ENCODE measurements at regions not wholly inside any gene's neighbourhood (a gene's known extent, or its start where the extent isn't known, plus 50 kb on each side); places are given as distances from the start of the nearest gene placed in this dataset.

GRCh38 chr9:88805217-88805943 lies 185.9 kb upstream of the S1PR3 start:
- Histone ChIP-seq H3K4me2 (ENCODE audit: low read length) (no peak overlapping the region), H2AFZ (ENCODE audit: low read depth, low read length) (no peak overlapping the region), H3K79me2 (ENCODE audit: low read length) (no peaks in the 10 kb centered on the region), H3K36me3 (replicated peaks; ENCODE audit: low read depth, low read length) (no peaks in the 10 kb centered on the region), H3K9ac (ENCODE audit: low read length) (no peak overlapping the region), H3K4me3 (ENCODE audit: low read length) (no peak overlapping the region), H4K20me1 (ENCODE audit: insufficient read depth, low read length) (no peaks in the 10 kb centered on the region), H3K27me3 (ENCODE audit: low read depth, low read length) (peaks cover 13% of the 10 kb centered on the region; the same call in 1 of the 2 replicates), H3K4me1 (ENCODE audit: low read length) (no peaks in the 10 kb centered on the region), H3K27ac (ENCODE audit: low read length) (no peak overlapping the region), H3K9me3 (ENCODE audit: insufficient read depth, low read length) (no peaks in the 10 kb centered on the region)
- TF ChIP-seq CTCF (IDR thresholded peaks at IDR 0.05; ENCODE audit: low read depth, low read length) (no peak), EZH2phosphoT487 (IDR thresholded peaks at IDR 0.05; ENCODE audit: low read depth) (no peak)

DNA sequence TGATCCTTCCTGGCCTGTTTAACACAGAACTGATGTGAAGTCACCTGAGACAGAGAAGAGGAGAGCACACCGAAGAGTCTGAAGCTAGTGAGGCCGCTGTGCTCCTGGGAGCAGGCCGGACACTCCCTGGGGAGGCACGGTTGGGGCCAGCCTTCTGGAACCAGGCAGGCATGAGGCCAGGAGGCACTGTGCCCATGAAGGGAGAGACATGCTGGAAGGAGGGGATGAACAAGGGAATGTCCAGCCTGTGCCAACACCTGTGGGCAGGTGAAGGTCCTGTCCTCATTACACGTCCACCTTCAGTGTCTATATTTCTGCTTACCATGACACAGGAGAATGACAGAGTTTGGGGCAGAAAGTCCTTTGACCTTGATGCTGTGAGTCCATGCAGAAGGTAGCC lies 183.8 kb upstream of the S1PR3 start:
- Histone ChIP-seq H3K27ac (ENCODE audit: low read length) (no peak overlapping the region), H3K4me3 (ENCODE audit: low read length) (no peak overlapping the region), H3K9ac (ENCODE audit: low read length) (no peak overlapping the region), H3K9me3 (ENCODE audit: insufficient read depth, low read length) (no peaks in the 10 kb centered on the region), H2AFZ (ENCODE audit: low read depth, low read length) (no peak overlapping the region), H3K27me3 (ENCODE audit: low read depth, low read length) (peaks cover 5% of the 10 kb centered on the region; the same call in 1 of the 2 replicates), H4K20me1 (ENCODE audit: insufficient read depth, low read length) (no peaks in the 10 kb centered on the region), H3K4me2 (ENCODE audit: low read length) (no peak overlapping the region), H3K79me2 (ENCODE audit: low read length) (no peaks in the 10 kb centered on the region), H3K36me3 (replicated peaks; ENCODE audit: low read depth, low read length) (no peaks in the 10 kb centered on the region), H3K4me1 (ENCODE audit: low read length) (no peaks in the 10 kb centered on the region)
- TF ChIP-seq EZH2phosphoT487 (IDR thresholded peaks at IDR 0.05; ENCODE audit: low read depth) (no peak), CTCF (IDR thresholded peaks at IDR 0.05; ENCODE audit: low read depth, low read length) (no peak)

- Histone ChIP-seq H3K9me3 (ENCODE audit: insufficient read depth, low read length) (no peaks in the 10 kb centered on the region), H3K27ac (ENCODE audit: low read length) (no peak overlapping the region), H3K4me2 (ENCODE audit: low read length) (no peak overlapping the region), H3K79me2 (ENCODE audit: low read length) (no peaks in the 10 kb centered on the region), H3K9ac (ENCODE audit: low read length) (no peak overlapping the region), H4K20me1 (ENCODE audit: insufficient read depth, low read length) (no peaks in the 10 kb centered on the region), H3K4me3 (ENCODE audit: low read length) (no peak overlapping the region), H3K36me3 (replicated peaks; ENCODE audit: low read depth, low read length) (no peaks in the 10 kb centered on the region), H3K27me3 (ENCODE audit: low read depth, low read length) (no peaks in the 10 kb centered on the region), H3K4me1 (ENCODE audit: low read length) (no peaks in the 10 kb centered on the region), H2AFZ (ENCODE audit: low read depth, low read length) (no peak overlapping the region)
- no peak for TF ChIP-seq CTCF (IDR thresholded peaks at IDR 0.05; ENCODE audit: low read depth, low read length)
- TF ChIP-seq EZH2phosphoT487 (IDR thresholded peaks at IDR 0.05; ENCODE audit: low read depth) = no peak
Observed at GRCh38 chr9:88808019-88808656, 183.1 kb upstream of the S1PR3 start.

GRCh38 chr9:88808761-88809354 lies 182.4 kb upstream of the S1PR3 start:
- Histone ChIP-seq H2AFZ (ENCODE audit: low read depth, low read length) (no peak overlapping the region), H3K9me3 (ENCODE audit: insufficient read depth, low read length) (no peaks in the 10 kb centered on the region), H3K27me3 (ENCODE audit: low read depth, low read length) (no peaks in the 10 kb centered on the region), H3K36me3 (replicated peaks; ENCODE audit: low read depth, low read length) (no peaks in the 10 kb centered on the region), H3K27ac (ENCODE audit: low read length) (no peak overlapping the region), H3K4me1 (ENCODE audit: low read length) (no peaks in the 10 kb centered on the region), H3K79me2 (ENCODE audit: low read length) (no peaks in the 10 kb centered on the region), H4K20me1 (ENCODE audit: insufficient read depth, low read length) (no peaks in the 10 kb centered on the region), H3K4me3 (ENCODE audit: low read length) (no peak overlapping the region), H3K4me2 (ENCODE audit: low read length) (no peak overlapping the region), H3K9ac (ENCODE audit: low read length) (no peak overlapping the region)
- TF ChIP-seq CTCF (IDR thresholded peaks at IDR 0.05; ENCODE audit: low read depth, low read length) = no peak
- TF ChIP-seq EZH2phosphoT487 (IDR thresholded peaks at IDR 0.05; ENCODE audit: low read depth) = no peak
